Ishikawa (cell line): ENCODE measurements at regions not wholly inside any gene's neighbourhood (a gene's known extent, or its start where the extent isn't known, plus 50 kb on each side); places are given as distances from the start of the nearest gene placed in this dataset.

Experiments used
- EP300 ChIP-seq: IDR thresholded peaks from 2 replicates; pipeline ENCODE4 v1.6.1; 2012; ENCODE audit warnings: borderline replicate concordance
- MAX ChIP-seq: IDR thresholded peaks from 2 replicates; pipeline ENCODE4 v1.6.1; 2012
- NFIC ChIP-seq: IDR thresholded peaks from 2 replicates; pipeline ENCODE4 v1.6.1; 2012
- TAF1 ChIP-seq: IDR thresholded peaks from 2 replicates; pipeline ENCODE4 v1.6.1; 2012; ENCODE audit warnings: low read depth, mild to moderate bottlenecking

- TF ChIP-seq MAX = no peak
- TF ChIP-seq TAF1 = no peak
- no peak for TF ChIP-seq NFIC
- no peak for TF ChIP-seq EP300
Observed at GRCh38 chr10:29772403-29772802, 137.6 kb upstream of the SVIL start.
